H1 (cell line): ENCODE measurements at regions not wholly inside any gene's neighbourhood (a gene's known extent, or its start where the extent isn't known, plus 50 kb on each side); places are given as distances from the start of the nearest gene placed in this dataset.

Source experiments
- CTCF ChIA-PET: fragments of 300-600 bp; sonication (Branson Sonifier 250); formaldehyde crosslinking; loops from one replicate; lab custom pipeline; 2021; ENCODE audit not compliant: partially characterized antibody; lab: Charles Lee
- POLR2A ChIA-PET: fragments of 300-600 bp; sonication (Branson Sonifier 250); formaldehyde crosslinking; loops from one replicate; lab custom pipeline; 2021; ENCODE audit warnings: inconsistent platforms; ENCODE audit not compliant: partially characterized antibody; lab: Charles Lee
- DNase-seq, 2 experiments: peaks; one replicate each; pipeline versions ENCODE4 v3.0.0 to v3.0.0-alpha.2; 2010 to 2022; ENCODE audit warnings: low spot score in 2 of 2, low read depth in 1 of 2, mixed read lengths in 1 of 2
- FAIRE-seq: peaks from 2 replicates; lab custom pipeline; 2011; peaks lifted over from hg19 to GRCh38; lab: Jason Lieb, UNC
- H2AFZ ChIP-seq: 2 replicates; pipeline ENCODE4 v1.8.1; 2012; ENCODE audit warnings: low read length, inconsistent platforms
- H2AK5ac ChIP-seq: 2 replicates; pipeline ENCODE4 v1.6.1; 2013; ENCODE audit warnings: low read depth, low read length
- H2BK120ac ChIP-seq: replicated peaks from 2 replicates; pipeline ENCODE3; 2013; ENCODE audit warnings: low read depth, low read length, inconsistent platforms
- H2BK12ac ChIP-seq: 2 replicates; pipeline ENCODE4 v1.6.1; 2013; ENCODE audit warnings: low read depth, low read length
- H2BK15ac ChIP-seq: 2 replicates; pipeline ENCODE4 v1.6.1; 2013; ENCODE audit warnings: low read length
- H2BK20ac ChIP-seq: 2 replicates; pipeline ENCODE4 v1.6.1; 2013; ENCODE audit warnings: low read length
- H2BK5ac ChIP-seq: 2 replicates; pipeline ENCODE4 v1.6.1; 2013; ENCODE audit warnings: low read depth, low read length
- H3K14ac ChIP-seq: 2 replicates; pipeline ENCODE4 v1.6.1; 2013; ENCODE audit warnings: inconsistent platforms; ENCODE audit not compliant: insufficient read length
- H3K18ac ChIP-seq: 2 replicates; pipeline ENCODE4 v1.6.1; 2013; ENCODE audit warnings: low read length; ENCODE audit errors: extremely low read depth
- H3K23ac ChIP-seq: 2 replicates; pipeline ENCODE4 v1.6.1; 2013; ENCODE audit warnings: inconsistent platforms; ENCODE audit not compliant: insufficient read length
- H3K23me2 ChIP-seq: 2 replicates; pipeline ENCODE4 v1.6.1; 2013; ENCODE audit warnings: low read depth, low read length
- H3K27ac ChIP-seq: 2 replicates; pipeline ENCODE4 v1.6.1; 2011; ENCODE audit warnings: low read depth, low read length, inconsistent platforms
- H3K27me3 ChIP-seq, 4 experiments: replicated peaks in 1 of 4; 1 replicate in 1 of 4; 2 replicates in 3 of 4; pipeline versions ENCODE4 v1.6.1 to v1.8.1; 2011 to 2013; ENCODE audit warnings: low read length in 3 of 4, mild to moderate bottlenecking in 3 of 4, inconsistent platforms in 2 of 4, mixed read lengths in 2 of 4, moderate library complexity in 1 of 4; ENCODE audit not compliant: control insufficient read depth in 3 of 4, insufficient read depth in 3 of 4; ENCODE audit errors: extremely low read depth in 1 of 4
- H3K36me3 ChIP-seq, 4 experiments: 2 replicates each; pipeline versions ENCODE4 v1.6.1 to v1.8.1; 2011 to 2013; ENCODE audit warnings: mild to moderate bottlenecking in 4 of 4, low read length in 3 of 4, moderate library complexity in 2 of 4, control low read depth in 1 of 4, inconsistent platforms in 1 of 4; ENCODE audit not compliant: insufficient read depth in 4 of 4, control insufficient read depth in 2 of 4
- H3K4ac ChIP-seq: replicated peaks from 2 replicates; pipeline ENCODE3; 2013; ENCODE audit warnings: low read length, low read depth, mixed read lengths, inconsistent platforms; ENCODE audit not compliant: insufficient read length
- H3K4me1 ChIP-seq, 4 experiments: replicated peaks in 1 of 4; 1 replicate in 1 of 4; 2 replicates in 3 of 4; pipeline versions ENCODE4 v1.6.1 to v1.8.1; 2011 to 2013; ENCODE audit warnings: low read length in 3 of 4, inconsistent platforms in 2 of 4, mixed read lengths in 1 of 4; ENCODE audit not compliant: insufficient read depth in 4 of 4, control insufficient read depth in 3 of 4
- H3K4me2 ChIP-seq, 2 experiments: 2 replicates each; pipeline versions ENCODE4 v1.6.1 to v1.8.1; 2011 to 2013; ENCODE audit warnings: low read depth in 2 of 2, low read length in 2 of 2, control low read depth in 1 of 2, inconsistent platforms in 1 of 2, mild to moderate bottlenecking in 1 of 2; ENCODE audit not compliant: insufficient read depth in 1 of 2
- H3K4me3 ChIP-seq, 4 experiments: fragments of 200-600, 300-600 bp in 1 of 4; sonication (generic), shearing (Covaris generic), sonication (Bioruptor Twin) in 1 of 4; 2 replicates each; pipeline versions ENCODE4 v1.5.1 to v1.8.1; 2011 to 2016; ENCODE audit warnings: low read length in 4 of 4, low read depth in 3 of 4, control low read depth in 2 of 4, inconsistent platforms in 2 of 4, mild to moderate bottlenecking in 2 of 4, mixed read lengths in 1 of 4, moderate library complexity in 1 of 4; ENCODE audit not compliant: insufficient read depth in 2 of 4; ENCODE audit errors: extremely low read depth in 1 of 4
- H3K56ac ChIP-seq: replicated peaks from 2 replicates; pipeline ENCODE3; 2013; ENCODE audit warnings: low read depth, mild to moderate bottlenecking, mixed read lengths, low read length, inconsistent platforms; ENCODE audit not compliant: insufficient read length
- H3K79me1 ChIP-seq: 2 replicates; pipeline ENCODE4 v1.6.1; 2013; ENCODE audit warnings: low read depth, low read length, control low read depth
- H3K79me2 ChIP-seq, 2 experiments: 2 replicates each; pipeline versions ENCODE4 v1.6.1 to v1.8.1; 2012 to 2013; ENCODE audit warnings: low read length in 2 of 2, mild to moderate bottlenecking in 2 of 2, inconsistent platforms in 1 of 2; ENCODE audit not compliant: insufficient read depth in 2 of 2, control insufficient read depth in 1 of 2
- H3K9ac ChIP-seq, 4 experiments: replicated peaks in 1 of 4; 1 replicate in 1 of 4; 2 replicates in 3 of 4; pipeline versions ENCODE4 v1.6.1 to v1.8.1; 2011 to 2013; ENCODE audit warnings: low read depth in 3 of 4, low read length in 3 of 4, control low read depth in 2 of 4, mild to moderate bottlenecking in 2 of 4, moderate library complexity in 2 of 4, inconsistent platforms in 1 of 4; ENCODE audit errors: extremely low read depth in 1 of 4
- H3K9me3 ChIP-seq, 2 experiments: 2 replicates each; pipeline versions ENCODE4 v1.6.1 to v1.8.1; 2012 to 2013; ENCODE audit warnings: mild to moderate bottlenecking in 2 of 2, moderate library complexity in 2 of 2, control low read depth in 1 of 2, inconsistent platforms in 1 of 2, low read depth in 1 of 2, low read length in 1 of 2, mixed read lengths in 1 of 2; ENCODE audit not compliant: insufficient read depth in 2 of 2
- H4K20me1 ChIP-seq, 2 experiments: replicated peaks in 1 of 2; 2 replicates each; pipeline versions ENCODE3 to v1.8.1; 2011 to 2013; ENCODE audit warnings: inconsistent platforms in 2 of 2, low read length in 2 of 2, mild to moderate bottlenecking in 1 of 2; ENCODE audit not compliant: insufficient read depth in 2 of 2, control insufficient read depth in 1 of 2
- H4K5ac ChIP-seq: 2 replicates; pipeline ENCODE4 v1.6.1; 2013; ENCODE audit warnings: low read length, low read depth, mixed read lengths, inconsistent platforms; ENCODE audit not compliant: insufficient read length
- H4K8ac ChIP-seq: 2 replicates; pipeline ENCODE4 v1.8.0; 2013; ENCODE audit warnings: mild to moderate bottlenecking, moderate library complexity, low read length, inconsistent platforms; ENCODE audit not compliant: insufficient read depth; ENCODE audit errors: extremely low read depth
- H4K91ac ChIP-seq: replicated peaks from 2 replicates; pipeline ENCODE3; 2013; ENCODE audit warnings: low read length, mixed read lengths, inconsistent platforms; ENCODE audit not compliant: insufficient read length
- CEBPB ChIP-seq: IDR thresholded peaks from 2 replicates; pipeline ENCODE4 v1.6.1; 2012; ENCODE audit warnings: low read depth, low read length
- CTBP2 ChIP-seq: IDR thresholded peaks from 2 replicates; pipeline ENCODE4 v1.7.0; 2011; ENCODE audit warnings: borderline replicate concordance, mild to moderate bottlenecking, moderate library complexity, mixed read lengths, low read length; ENCODE audit not compliant: insufficient read depth, insufficient read length
- RFX5 ChIP-seq: IDR thresholded peaks from 2 replicates; pipeline ENCODE4 v1.6.1; 2011; ENCODE audit warnings: low read depth, low read length, improper control_type of control experiment, borderline replicate concordance
- WGBS, 2 experiments: shearing (Covaris generic) in 1 of 2; methylation state at CpG; one replicate each; pipeline versions ENCODE4 v1.1.6 to v1.1.7; 2013 to 2015; ENCODE audit warnings: low lambda C conversion rate in 2 of 2, mixed read lengths in 2 of 2, inconsistent platforms in 1 of 2, low coverage in 1 of 2, missing lambda C conversion rate in 1 of 2; ENCODE audit not compliant: insufficient replicate concordance in 2 of 2, insufficient coverage in 1 of 2, insufficient read length in 1 of 2; ENCODE audit errors: extremely low coverage in 1 of 2, missing lambda C conversion rate in 1 of 2; 5-methylcytosine and 5-hydroxymethylcytosine counted together
- TF ChIP-seq, protein P1 (sequence below): IDR thresholded peaks from 2 replicates; pipeline ENCODE4 v1.6.1; 2012; ENCODE audit warnings: inconsistent platforms
- TF ChIP-seq, protein P2 (sequence below): IDR thresholded peaks from 2 replicates; pipeline ENCODE4 v1.6.1; 2011; ENCODE audit warnings: low read length, improper control_type of control experiment

DNA sequence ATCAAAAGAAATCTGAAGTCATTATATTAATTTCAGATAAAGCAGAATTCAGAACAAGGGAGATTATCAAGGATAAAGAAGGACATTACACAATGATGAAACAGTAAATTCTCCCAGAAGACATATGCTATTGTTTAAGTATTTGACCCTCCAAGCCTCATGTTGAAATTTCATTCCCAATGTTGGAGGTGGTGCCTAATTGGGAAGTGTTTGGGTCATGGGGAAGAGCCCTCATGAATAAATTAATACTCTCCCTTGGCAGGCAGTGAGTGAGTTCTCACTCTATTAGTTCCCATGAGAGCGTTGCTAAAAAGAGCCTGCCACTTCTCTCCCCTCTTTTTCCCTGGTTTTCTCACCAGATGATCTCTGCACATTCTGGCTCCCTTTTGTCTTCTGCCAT is 249.9 kb upstream of the GRIA3 start:
- CTCF ChIA-PET: no interaction called here
- Histone ChIP-seq H3K23ac (no peak overlapping the region), H2BK20ac (no peak overlapping the region), H4K20me1 (no peaks in the 10 kb centered on the region), H4K8ac (no peak overlapping the region), H2AFZ (no peak overlapping the region), H3K79me1 (no peaks in the 10 kb centered on the region), H3K18ac (no peak overlapping the region), H3K27me3 (no peaks in the 10 kb centered on the region), H3K56ac (no peak overlapping the region), H2BK5ac (no peak overlapping the region), H3K36me3 (no peaks in the 10 kb centered on the region), H2AK5ac (no peak overlapping the region), H2BK15ac (no peak overlapping the region), H3K9me3 (no peaks in the 10 kb centered on the region), H4K91ac (no peak overlapping the region), H3K79me2 (no peaks in the 10 kb centered on the region), H2BK12ac (no peak overlapping the region), H3K23me2 (no peaks in the 10 kb centered on the region), H3K4ac (no peak overlapping the region), H3K4me2 (no peak overlapping the region), H3K4me3 (no peak overlapping the region), H3K4me1 (peaks cover 0 to under 1% (median 0%) of the 10 kb centered on the region in 4 experiments; a peak in 1 of 7 replicates), H3K9ac (no peak overlapping the region), H2BK120ac (no peak overlapping the region), H3K14ac (no peak overlapping the region), H3K27ac (no peak overlapping the region), H4K5ac (no peak overlapping the region)
- no peak for DNase-seq
- POLR2A ChIA-PET: no interaction called here
- TF ChIP-seq, protein P1, sequence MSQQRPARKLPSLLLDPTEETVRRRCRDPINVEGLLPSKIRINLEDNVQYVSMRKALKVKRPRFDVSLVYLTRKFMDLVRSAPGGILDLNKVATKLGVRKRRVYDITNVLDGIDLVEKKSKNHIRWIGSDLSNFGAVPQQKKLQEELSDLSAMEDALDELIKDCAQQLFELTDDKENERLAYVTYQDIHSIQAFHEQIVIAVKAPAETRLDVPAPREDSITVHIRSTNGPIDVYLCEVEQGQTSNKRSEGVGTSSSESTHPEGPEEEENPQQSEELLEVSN: no peak
- TF ChIP-seq CEBPB (no peak), RFX5 (no peak), CTBP2 (no peak)
- TF ChIP-seq, protein P2, sequence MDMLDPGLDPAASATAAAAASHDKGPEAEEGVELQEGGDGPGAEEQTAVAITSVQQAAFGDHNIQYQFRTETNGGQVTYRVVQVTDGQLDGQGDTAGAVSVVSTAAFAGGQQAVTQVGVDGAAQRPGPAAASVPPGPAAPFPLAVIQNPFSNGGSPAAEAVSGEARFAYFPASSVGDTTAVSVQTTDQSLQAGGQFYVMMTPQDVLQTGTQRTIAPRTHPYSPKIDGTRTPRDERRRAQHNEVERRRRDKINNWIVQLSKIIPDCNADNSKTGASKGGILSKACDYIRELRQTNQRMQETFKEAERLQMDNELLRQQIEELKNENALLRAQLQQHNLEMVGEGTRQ: no peak
- 100% methylated on average over 1 of the region's 1 CpG; no CpG with 5 or more reads in 1 of the 2 experiments for WGBS, 2 experiments
- no peak for FAIRE-seq
